Omental fat pad (tissue), 3 donors: ENCODE measurements at regions not wholly inside any gene's neighbourhood (a gene's known extent, or its start where the extent isn't known, plus 50 kb on each side); places are given as distances from the start of the nearest gene placed in this dataset.

Experiments used
- ATAC-seq: fragments of 150-250 bp; one replicate; pipeline ENCODE4 v1.9.1; 2016; ENCODE audit warnings: mild to moderate bottlenecking, moderate library complexity; ENCODE audit not compliant: low FRiP score
- DNase-seq: peaks from one replicate; pipeline ENCODE4 v3.0.0-alpha.2; 2019; ENCODE audit warnings: low spot score
- CTCF ChIP-seq, 3 donors: fragments of 450-650 bp; IDR thresholded peaks; one replicate each; pipeline ENCODE4 v1.5.1; 2016 to 2017; ENCODE audit warnings: antibody characterized with exemption in 3 of 3, mild to moderate bottlenecking in 3 of 3, moderate library complexity in 2 of 3

DNA sequence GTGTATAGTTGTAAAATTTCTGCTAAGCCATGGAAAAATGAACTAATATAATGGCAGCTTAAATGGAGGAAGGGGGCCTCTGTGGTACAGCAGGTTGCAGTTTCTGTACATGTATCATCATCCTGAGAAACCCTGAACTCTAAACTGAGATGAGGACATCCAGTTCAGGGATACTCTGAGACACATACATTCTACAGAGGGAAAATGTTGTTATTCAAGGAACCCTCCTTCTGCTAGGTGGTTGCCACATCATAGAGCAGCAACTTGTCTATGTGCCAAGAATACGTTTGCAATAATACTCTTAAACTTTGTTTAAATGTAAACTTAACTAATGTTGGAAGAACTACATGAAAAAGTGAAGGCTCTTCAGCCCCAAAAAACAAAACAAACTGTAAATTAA lies 1310.8 kb upstream of the WWC1 start:
- DNase-seq (no peak), ATAC-seq (no peak)
- TF ChIP-seq CTCF (IDR thresholded peaks at IDR 0.05): no peak

DNA sequence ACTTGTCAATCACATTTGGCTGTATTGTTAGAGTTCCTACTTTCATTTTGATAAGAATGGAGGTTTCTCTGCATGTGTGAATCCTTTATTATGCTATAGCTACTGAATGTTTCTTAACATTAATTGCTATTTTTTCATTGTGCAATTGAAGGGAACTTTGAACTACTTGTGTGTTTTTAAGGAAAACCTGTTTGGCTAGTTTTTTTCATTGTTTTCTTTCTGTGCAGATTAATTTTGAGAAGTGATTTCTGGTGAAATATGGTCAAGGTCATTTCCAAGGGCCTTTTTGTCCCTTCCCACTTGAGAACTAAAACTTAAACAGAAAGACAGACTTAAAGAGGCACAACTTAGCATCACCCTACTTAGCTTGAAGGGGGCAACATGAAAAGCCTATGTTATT lies 1309.2 kb upstream of the WWC1 start:
- no peak for DNase-seq
- no peak for ATAC-seq
- no peak for TF ChIP-seq CTCF (IDR thresholded peaks at IDR 0.05)

GRCh38 chr5:166991601-166992000 lies 1299.8 kb upstream of the WWC1 start:
- no peak for TF ChIP-seq CTCF (IDR thresholded peaks at IDR 0.05)
- ATAC-seq (no peak), DNase-seq (no peak)

GRCh38 chr5:166992108-166992507 lies 1299.3 kb upstream of the WWC1 start:
- TF ChIP-seq CTCF (IDR thresholded peaks at IDR 0.05): no peak
- ATAC-seq (no peak), DNase-seq (no peak)

- TF ChIP-seq CTCF (IDR thresholded peaks at IDR 0.05): no peak
- ATAC-seq: peak; percentile 78
- no peak for DNase-seq
Observed at GRCh38 chr5:166992874-166993722, 1298.3 kb upstream of the WWC1 start.

- no peak for DNase-seq
- no peak for ATAC-seq
- no peak for TF ChIP-seq CTCF (IDR thresholded peaks at IDR 0.05)
Observed at GRCh38 chr5:166994226-166994625, 1297.2 kb upstream of the WWC1 start.

DNA sequence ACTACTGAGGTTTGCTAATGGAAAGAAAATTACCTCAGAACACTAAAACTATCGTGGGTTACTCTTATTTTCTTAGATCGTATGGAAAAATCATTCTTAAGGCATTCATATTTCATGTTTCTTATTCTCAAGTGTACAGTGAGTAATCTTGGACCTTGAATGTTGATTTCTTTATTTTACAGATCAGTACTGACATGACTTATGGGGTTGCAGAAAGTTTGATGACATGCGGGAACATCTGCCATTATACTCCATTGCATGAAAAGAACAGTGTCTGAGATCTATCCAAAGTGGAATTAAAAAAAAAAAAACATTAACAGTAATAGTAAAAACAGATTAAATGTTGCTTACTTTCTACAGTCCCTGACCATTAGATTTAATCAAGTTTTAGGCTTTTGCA lies 1290.2 kb upstream of the WWC1 start:
- ATAC-seq: no peak
- DNase-seq: no peak
- TF ChIP-seq CTCF (IDR thresholded peaks at IDR 0.05): no peak
